GM12892 (cell line): ENCODE measurements at regions not wholly inside any gene's neighbourhood (a gene's known extent, or its start where the extent isn't known, plus 50 kb on each side); places are given as distances from the start of the nearest gene placed in this dataset.
A peak's percentile ranks its signal among the peaks of the same experiment; 100 is the strongest.

Experiments
- DNase-seq: peaks from one replicate; pipeline ENCODE4 v3.0.0; 2011; ENCODE audit not compliant: insufficient read length
- FAIRE-seq: peaks from 2 replicates; lab custom pipeline; 2011; peaks lifted over from hg19 to GRCh38; lab: Jason Lieb, UNC
- POLR2A ChIP-seq: IDR thresholded peaks from 2 replicates; pipeline ENCODE4 v1.6.1; 2011; ENCODE audit warnings: low read depth, low read length, control low read depth
- POLR2AphosphoS5 ChIP-seq: IDR thresholded peaks from 2 replicates; pipeline ENCODE4 v1.6.1; 2011; ENCODE audit warnings: low read depth, low read length, control low read depth
- TAF1 ChIP-seq: IDR thresholded peaks from 2 replicates; pipeline ENCODE4 v1.6.1; 2011; ENCODE audit warnings: low read depth, mild to moderate bottlenecking, control low read depth, low read length, borderline replicate concordance

DNA sequence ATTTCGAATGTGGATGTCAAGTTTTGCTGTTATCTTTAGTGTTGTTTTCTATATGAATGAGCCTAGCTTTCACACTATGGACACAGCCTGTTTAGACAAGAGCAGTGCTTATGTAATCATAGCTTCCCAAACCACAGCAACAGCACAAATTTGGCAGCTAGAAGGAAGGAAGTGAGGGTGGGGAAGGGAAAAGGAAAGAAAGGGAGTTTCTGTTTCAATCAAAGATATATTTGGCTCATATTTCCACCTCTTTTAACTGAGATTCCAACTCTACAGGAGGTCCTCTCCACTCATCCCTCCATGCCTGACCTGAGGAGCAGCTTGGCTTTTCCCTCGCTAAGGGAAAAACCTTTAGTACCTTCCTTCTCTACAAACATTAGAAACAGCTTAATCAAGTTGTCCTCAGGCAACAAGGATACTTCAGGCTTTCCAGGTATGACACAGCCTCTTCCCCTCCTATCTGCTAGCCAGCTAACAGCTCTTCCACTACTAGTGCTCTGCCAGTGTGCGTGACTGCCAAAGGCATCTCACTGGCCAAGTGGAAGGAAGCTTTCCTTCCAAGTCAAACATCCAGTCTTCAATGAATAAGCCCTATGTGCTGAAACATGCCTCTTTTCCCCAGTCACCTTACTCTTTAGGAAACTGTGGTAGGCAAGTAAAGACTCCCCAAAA lies 268.6 kb upstream of the PTGER4 start:
- TF ChIP-seq POLR2AphosphoS5 (no peak), TAF1 (no peak)
- no peak for DNase-seq
- FAIRE-seq = no peak

- DNase-seq = no peak
- no peak for FAIRE-seq
- no peak for TF ChIP-seq POLR2AphosphoS5
- TF ChIP-seq TAF1 = no peak
- no peak for TF ChIP-seq POLR2A
Measured at GRCh38 chr5:40410231-40410861, 269.4 kb upstream of the PTGER4 start.

GRCh38 chr5:40409601-40410000 lies 270.1 kb upstream of the PTGER4 start:
- FAIRE-seq (no peak), DNase-seq (no peak)
- TF ChIP-seq TAF1 = no peak
- no peak for TF ChIP-seq POLR2AphosphoS5
- TF ChIP-seq POLR2A = no peak

DNA sequence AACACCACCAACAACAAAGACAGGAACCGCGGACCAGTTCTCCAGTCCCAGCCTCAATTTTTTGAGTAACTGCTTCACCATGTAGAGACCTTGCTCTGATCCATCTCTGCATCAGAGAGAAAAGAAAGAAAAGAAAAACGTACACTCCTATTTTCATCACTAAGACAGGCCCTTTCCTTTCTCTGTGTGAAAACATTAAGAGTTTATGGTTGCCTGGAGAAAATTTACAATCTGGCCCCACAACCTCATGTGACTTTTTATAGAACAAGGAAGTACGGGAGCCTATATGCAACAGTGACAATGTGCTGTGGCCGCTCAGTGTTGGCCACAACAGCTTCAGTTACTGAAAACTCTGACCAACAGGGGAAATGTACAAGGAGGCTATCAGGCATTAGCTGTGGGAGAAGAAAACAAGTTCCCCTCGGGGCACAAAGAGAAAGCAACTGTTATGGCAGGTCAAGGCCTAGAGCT lies 272.9 kb upstream of the PTGER4 start:
- DNase-seq = no peak
- TF ChIP-seq TAF1 (no peak), POLR2A (no peak), POLR2AphosphoS5 (no peak)
- no peak for FAIRE-seq

DNA sequence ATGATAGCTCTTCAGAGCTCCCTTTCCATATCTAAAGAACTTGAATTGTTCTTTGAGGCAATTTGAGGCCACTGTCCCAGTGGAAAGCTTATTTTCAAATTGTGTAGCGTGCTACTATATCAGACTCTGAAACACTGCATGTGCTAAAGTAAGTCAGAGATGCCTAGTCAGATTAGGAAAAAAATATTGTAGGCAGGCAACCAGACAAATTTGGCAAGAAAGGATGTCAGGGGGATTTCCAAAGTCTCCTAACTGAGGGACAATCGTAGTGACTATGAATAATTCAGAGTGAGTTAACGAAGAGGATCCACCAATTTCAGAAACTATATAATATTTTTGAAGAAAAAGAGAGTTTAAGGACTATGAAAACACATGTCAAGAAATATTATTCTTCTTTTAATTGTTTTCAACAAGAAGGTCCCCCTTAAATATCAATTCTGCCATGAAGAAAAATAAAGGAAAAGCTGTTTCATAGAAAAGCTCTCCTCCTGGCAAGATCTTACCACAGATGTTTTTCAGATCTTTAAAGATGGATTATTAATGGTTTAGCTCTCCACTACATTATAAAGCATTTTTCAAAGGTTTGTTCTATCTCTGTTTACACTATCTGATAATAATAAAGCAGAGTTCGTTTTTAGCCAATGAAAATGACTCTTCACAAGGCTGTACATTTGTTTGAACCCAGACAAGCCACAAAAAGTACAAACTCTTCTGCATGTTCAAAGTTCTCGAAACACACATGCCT lies 273.5 kb upstream of the PTGER4 start:
- no peak for DNase-seq
- FAIRE-seq = no peak
- TF ChIP-seq POLR2AphosphoS5 = no peak
- no peak for TF ChIP-seq TAF1
- TF ChIP-seq POLR2A = no peak

GRCh38 chr5:40405230-40405629 lies 274.5 kb upstream of the PTGER4 start:
- DNase-seq (no peak), FAIRE-seq (no peak)
- no peak for TF ChIP-seq POLR2AphosphoS5
- TF ChIP-seq TAF1 = no peak
- no peak for TF ChIP-seq POLR2A

GRCh38 chr5:40404613-40405012 lies 275.1 kb upstream of the PTGER4 start:
- DNase-seq (no peak), FAIRE-seq (peak; percentile 5)
- TF ChIP-seq POLR2AphosphoS5 = no peak
- TF ChIP-seq TAF1 = no peak
- no peak for TF ChIP-seq POLR2A

DNA sequence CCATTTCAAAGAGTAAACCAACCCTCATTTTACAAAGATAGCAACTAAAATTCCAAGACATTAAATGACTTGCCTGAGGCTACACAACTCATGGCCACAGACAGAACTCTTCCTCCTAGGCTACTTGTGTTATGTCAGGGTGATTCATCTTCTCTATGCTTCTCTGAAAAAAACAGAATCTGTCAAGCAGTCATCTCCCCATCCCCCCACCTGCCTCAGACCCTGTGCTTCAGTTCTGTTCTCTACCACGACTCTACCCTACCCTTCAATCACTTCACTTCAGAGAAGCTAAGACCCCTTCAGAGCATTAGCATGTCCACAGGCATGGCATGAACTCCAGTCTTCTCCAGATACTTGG lies 277.7 kb upstream of the PTGER4 start:
- TF ChIP-seq TAF1 (no peak), POLR2AphosphoS5 (no peak), POLR2A (no peak)
- FAIRE-seq (no peak), DNase-seq (no peak)

DNA sequence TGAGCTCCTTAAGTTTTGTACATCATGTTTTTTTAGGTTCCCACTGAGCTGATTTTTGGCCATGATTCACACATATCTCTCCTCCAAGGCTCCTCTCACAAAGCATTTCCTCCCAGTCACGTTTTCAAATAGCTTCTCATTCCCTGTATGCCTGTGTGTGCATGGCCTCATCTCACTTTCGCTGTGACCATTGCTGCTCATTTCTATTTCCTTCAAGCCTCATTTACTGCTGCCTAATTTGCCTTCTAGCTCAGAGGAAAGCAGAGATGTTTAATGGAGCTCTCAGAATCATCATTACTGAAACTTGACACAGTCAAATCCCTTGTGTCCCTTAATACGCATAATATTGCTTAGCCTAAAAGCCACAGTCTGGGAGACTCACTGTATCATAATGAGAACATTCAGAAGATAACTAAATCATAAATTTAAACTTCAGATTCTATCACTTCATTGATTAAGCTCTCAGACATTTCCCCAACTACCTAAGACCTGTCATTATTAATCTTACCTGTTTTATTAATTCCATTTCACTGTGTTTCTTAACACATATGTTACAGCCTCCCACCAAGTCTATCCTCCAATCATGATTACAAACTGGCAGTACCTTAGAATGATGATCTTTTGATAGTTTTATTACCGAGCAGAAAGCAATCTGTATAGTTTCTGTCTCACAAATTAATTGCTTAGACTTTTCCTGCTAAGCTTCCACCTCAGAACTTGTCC lies 278.3 kb upstream of the PTGER4 start:
- peak; percentile 51 for FAIRE-seq
- TF ChIP-seq TAF1 = no peak
- no peak for TF ChIP-seq POLR2AphosphoS5
- no peak for TF ChIP-seq POLR2A
- DNase-seq = no peak

DNA sequence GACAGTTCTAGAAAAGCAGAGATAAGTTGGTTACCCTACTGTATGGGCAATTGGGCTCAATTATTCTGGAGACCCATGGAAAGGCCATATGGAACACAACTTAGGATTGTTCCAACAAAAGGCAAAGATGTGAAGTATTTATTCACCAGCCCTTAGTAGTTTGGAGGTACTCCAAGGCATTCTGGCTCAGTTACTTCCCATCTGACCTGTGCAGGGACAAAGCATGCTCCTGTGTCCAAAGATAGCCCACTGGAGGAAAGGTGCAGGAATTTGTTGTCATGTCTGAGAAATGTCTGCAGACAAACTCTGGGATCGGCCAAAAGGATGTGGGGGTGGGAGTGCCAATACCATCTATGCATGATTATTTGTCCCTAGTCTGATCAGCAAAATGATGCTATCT lies 279.5 kb upstream of the PTGER4 start:
- peak; percentile 63 for FAIRE-seq

DNA sequence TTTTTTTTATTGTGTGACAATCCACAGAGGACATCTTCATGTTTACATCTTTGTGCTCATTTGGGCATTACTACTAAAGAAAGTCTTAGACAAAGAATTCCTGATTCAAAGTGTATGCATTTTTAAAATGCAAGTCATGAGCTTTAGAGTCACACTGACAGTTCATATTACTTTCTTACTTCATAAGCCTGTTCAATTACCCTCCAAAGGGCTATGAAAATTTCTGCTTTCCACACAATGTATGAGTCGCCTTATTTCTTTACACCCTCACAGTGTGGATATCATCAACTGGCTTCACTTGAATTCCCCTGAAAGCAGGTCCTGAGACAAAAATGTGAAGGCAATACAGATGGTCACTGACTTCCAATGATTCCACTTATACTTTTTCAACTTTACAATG lies 280.4 kb upstream of the PTGER4 start:
- TF ChIP-seq TAF1 = no peak
- no peak for TF ChIP-seq POLR2A
- no peak for TF ChIP-seq POLR2AphosphoS5
- DNase-seq (no peak), FAIRE-seq (no peak)

More for the DNA sequence above, 279.5 kb upstream of the PTGER4 start:
- no peak for DNase-seq
- TF ChIP-seq TAF1 = no peak
- no peak for TF ChIP-seq POLR2A
- TF ChIP-seq POLR2AphosphoS5 = no peak
